Neural crest cell (in vitro differentiated cells): ENCODE measurements at regions not wholly inside any gene's neighbourhood (a gene's known extent, or its start where the extent isn't known, plus 50 kb on each side); places are given as distances from the start of the nearest gene placed in this dataset.

Experiments
- DNase-seq: peaks from one replicate; pipeline ENCODE4 v3.0.0; 2021; ENCODE audit warnings: low read depth, mixed read lengths, low spot score
- H3K27ac Mint-ChIP-seq: one replicate; pipeline ENCODE4 v1.8.0; 2021; ENCODE audit warnings: mild to moderate bottlenecking, mixed read lengths; ENCODE audit not compliant: unreplicated experiment
- H3K27me3 Mint-ChIP-seq: 2 replicates; pipeline ENCODE4 v1.8.0; 2021; ENCODE audit warnings: low read depth, mild to moderate bottlenecking, mixed read lengths
- H3K36me3 Mint-ChIP-seq: 2 replicates; pipeline ENCODE4 v1.8.0; 2021; ENCODE audit warnings: low read depth, mild to moderate bottlenecking, mixed read lengths
- H3K4me1 Mint-ChIP-seq: 2 replicates; pipeline ENCODE4 v1.8.0; 2021; ENCODE audit warnings: mixed read lengths
- H3K4me3 Mint-ChIP-seq: one replicate; pipeline ENCODE4 v1.8.0; 2021; ENCODE audit warnings: mild to moderate bottlenecking, mixed read lengths
- H3K9me3 Mint-ChIP-seq: 2 replicates; pipeline ENCODE4 v1.8.0; 2021; ENCODE audit warnings: mixed read lengths
- TF ChIP-seq, protein P1 (sequence below): fragments of 200-600 bp; sonication (generic); conservative IDR thresholded peaks from 2 replicates; pipeline ENCODE4 v1.5.0; 2021; ENCODE audit warnings: antibody characterized with exemption, mild to moderate bottlenecking

DNA sequence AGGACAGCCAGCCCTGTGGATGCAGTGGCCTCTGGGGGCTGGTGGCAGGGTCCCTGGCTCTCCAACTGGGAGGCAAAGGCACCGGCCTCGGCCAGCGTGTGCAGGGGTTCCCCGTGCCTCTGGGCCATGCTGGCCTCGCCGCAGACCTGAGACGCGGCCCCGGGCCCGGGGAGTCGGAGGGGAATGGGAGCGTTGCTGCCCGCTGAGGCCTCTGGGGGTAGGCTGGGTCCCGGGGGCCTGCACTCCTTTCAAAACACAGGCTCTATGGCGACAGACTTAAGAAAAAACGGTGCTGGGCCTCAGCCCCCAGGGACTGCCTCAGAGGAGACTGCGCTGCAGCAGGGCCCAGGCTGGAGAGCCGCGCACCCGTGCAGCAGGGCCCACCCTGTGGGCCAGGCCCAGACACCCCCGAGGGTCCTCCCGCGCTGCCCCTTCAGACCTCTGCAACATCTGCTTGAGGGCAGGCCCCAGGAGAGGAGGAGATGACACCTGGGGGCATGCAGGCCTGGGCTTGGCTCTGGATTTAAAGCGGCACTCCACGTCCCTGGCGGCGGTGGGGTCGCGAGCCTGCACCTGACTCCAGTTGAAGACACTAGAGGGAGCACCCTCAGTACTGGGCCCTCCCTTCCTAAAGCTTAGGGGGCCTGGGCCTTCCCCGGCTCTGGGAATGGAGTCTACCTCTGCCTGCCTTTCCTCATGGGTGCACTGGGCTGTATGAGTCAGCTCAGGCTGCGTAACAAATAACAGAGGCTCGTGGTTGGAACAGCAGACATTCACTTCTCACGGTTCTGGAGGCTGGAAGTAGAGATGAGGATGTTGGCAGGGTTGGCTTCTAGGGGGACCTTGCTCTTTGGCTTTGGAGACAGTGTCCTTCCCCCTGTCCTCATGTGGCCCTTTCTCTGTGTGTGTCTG, 117.4 kb upstream of the RPS6KA2 start:
- no peaks in the 10 kb centered on the region for H3K9me3 Mint-ChIP-seq
- H3K27ac Mint-ChIP-seq, result no peak overlapping the region
- TF ChIP-seq, protein P1, sequence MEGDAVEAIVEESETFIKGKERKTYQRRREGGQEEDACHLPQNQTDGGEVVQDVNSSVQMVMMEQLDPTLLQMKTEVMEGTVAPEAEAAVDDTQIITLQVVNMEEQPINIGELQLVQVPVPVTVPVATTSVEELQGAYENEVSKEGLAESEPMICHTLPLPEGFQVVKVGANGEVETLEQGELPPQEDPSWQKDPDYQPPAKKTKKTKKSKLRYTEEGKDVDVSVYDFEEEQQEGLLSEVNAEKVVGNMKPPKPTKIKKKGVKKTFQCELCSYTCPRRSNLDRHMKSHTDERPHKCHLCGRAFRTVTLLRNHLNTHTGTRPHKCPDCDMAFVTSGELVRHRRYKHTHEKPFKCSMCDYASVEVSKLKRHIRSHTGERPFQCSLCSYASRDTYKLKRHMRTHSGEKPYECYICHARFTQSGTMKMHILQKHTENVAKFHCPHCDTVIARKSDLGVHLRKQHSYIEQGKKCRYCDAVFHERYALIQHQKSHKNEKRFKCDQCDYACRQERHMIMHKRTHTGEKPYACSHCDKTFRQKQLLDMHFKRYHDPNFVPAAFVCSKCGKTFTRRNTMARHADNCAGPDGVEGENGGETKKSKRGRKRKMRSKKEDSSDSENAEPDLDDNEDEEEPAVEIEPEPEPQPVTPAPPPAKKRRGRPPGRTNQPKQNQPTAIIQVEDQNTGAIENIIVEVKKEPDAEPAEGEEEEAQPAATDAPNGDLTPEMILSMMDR, result no peak
- H3K4me3 Mint-ChIP-seq, result no peak overlapping the region
- H3K4me1 Mint-ChIP-seq, result peaks cover 18% of the 10 kb centered on the region
- no peaks in the 10 kb centered on the region for H3K36me3 Mint-ChIP-seq
- DNase-seq, result no peak
- no peaks in the 10 kb centered on the region for H3K27me3 Mint-ChIP-seq

GRCh38 chr6:166743406-166744222, 116.6 kb upstream of the RPS6KA2 start:
- H3K36me3 Mint-ChIP-seq, result no peaks in the 10 kb centered on the region
- peaks cover 18% of the 10 kb centered on the region for H3K4me1 Mint-ChIP-seq
- peak overlapping the region; percentile 35 for H3K27ac Mint-ChIP-seq
- H3K27me3 Mint-ChIP-seq, result no peaks in the 10 kb centered on the region
- no peak for DNase-seq
- H3K9me3 Mint-ChIP-seq, result no peaks in the 10 kb centered on the region
- H3K4me3 Mint-ChIP-seq, result no peak overlapping the region
- TF ChIP-seq, protein P1, result no peak

GRCh38 chr6:166742981-166743380, 115.9 kb upstream of the RPS6KA2 start:
- no peak for DNase-seq
- TF ChIP-seq, protein P1, result no peak
- H3K36me3 Mint-ChIP-seq, result no peaks in the 10 kb centered on the region
- no peaks in the 10 kb centered on the region for H3K9me3 Mint-ChIP-seq
- no peak overlapping the region for H3K4me3 Mint-ChIP-seq
- no peaks in the 10 kb centered on the region for H3K27me3 Mint-ChIP-seq
- H3K4me1 Mint-ChIP-seq, result peaks cover 18% of the 10 kb centered on the region
- peak overlapping the region; percentile 53 for H3K27ac Mint-ChIP-seq

DNA sequence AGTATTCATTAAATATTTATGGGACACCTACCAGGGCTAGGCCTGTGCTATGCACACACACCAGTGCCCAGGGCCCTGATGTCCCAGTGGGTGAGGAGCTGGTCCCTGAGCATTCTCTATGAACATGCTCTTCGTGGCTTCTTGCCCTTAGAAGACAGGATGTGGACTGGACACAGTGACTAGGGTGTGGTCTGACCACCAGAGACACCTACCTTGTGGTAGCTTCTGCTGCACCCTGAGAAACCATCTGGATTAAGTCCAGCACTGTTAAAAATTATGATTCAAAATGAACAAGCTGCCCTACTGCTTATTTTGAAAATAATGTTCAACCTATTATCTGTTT, 112.9 kb upstream of the RPS6KA2 start:
- Mint-ChIP-seq H3K27ac (no peak overlapping the region), H3K36me3 (no peaks in the 10 kb centered on the region), H3K9me3 (no peaks in the 10 kb centered on the region), H3K4me1 (peaks cover 30% of the 10 kb centered on the region), H3K4me3 (no peak overlapping the region), H3K27me3 (no peaks in the 10 kb centered on the region)
- no peak for DNase-seq
- TF ChIP-seq, protein P1, result no peak

DNA sequence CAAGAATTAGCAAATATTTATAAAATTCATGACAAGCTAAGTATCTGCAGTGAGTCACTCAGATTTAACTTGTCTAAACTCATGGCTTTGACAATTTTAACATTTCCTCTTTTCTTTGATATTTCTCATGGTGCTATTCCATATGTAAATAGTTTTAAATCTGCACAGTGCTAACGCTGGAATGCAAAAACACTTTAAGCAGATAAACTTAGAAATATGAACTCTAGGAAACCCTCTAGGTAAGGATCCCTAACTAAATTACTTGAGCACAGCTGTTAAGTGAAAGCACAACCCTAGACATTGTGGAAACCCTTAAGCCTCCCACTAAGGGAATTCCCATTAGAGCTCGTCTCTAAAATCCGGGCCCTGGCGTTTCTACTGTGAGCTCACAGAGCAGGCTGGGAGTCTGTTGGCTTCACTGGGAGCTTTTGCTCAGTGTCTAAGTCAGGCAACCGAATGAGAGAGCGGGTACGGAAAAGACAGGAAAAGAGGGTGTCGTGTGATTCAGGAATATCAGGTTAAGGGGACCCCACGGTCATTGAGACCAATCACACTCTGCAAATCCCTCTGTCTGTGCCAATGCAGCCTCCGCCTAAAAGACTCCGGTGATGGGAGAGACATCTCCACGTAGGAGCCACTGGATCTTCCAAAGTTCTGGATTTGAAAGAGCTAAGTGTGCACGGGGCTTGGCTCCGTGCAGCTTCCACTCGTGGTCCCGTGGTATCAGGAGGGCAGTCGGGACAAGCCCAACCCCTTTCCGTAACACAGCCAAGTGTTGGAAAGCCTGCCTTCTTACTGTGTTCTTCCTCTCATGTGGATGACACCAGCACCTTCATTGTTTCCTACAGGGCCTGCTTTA, 112.3 kb upstream of the RPS6KA2 start:
- no peak overlapping the region for H3K4me3 Mint-ChIP-seq
- H3K36me3 Mint-ChIP-seq, result no peaks in the 10 kb centered on the region
- no peak for DNase-seq
- TF ChIP-seq, protein P1, result no peak
- H3K9me3 Mint-ChIP-seq, result no peaks in the 10 kb centered on the region
- no peak overlapping the region for H3K27ac Mint-ChIP-seq
- peaks cover 30% of the 10 kb centered on the region for H3K4me1 Mint-ChIP-seq
- H3K27me3 Mint-ChIP-seq, result no peaks in the 10 kb centered on the region
